ENCODE measurements at regions not wholly inside any gene's neighbourhood (a gene's known extent, or its start where the extent isn't known, plus 50 kb on each side); places are given as distances from the start of the nearest gene placed in this dataset.
"Not testable (repeated sequence)": the region's sequence is repeated elsewhere in the genome, so short reads cannot be mapped to it uniquely, and the experiment has no call there.

DNA sequence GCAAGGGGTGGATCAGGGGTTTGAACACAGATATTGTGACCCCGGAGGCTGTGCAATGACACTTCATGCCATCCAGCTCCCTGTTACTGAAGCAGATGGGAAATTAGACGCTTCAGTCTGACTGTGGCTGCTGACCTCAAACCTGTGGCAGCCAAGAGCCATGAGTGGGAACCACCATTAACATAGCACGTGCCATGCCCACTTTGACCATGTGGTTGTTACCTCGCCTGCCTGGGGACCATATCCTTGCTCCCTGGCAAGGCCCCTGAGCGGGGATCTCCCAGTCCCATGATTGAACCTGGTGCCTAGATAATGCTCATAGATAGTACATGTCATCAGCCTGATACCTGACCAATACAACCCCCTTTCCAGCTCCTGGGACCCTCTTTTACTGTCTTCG is 68.9 kb downstream of the CYP26B1 start:
- Histone ChIP-seq H3K4me1 (ENCODE audit: control insufficient read depth in 1 of 2, extremely low read depth in 1 of 2, insufficient read depth in 2 of 2, low read length in 2 of 2) (no peaks in the 10 kb centered on the region), H3K27me3 (replicated peaks in 1 of 2; ENCODE audit: control insufficient read depth in 2 of 2, extremely low read depth in 1 of 2, insufficient read depth in 2 of 2, low read length in 1 of 2) (peaks cover 0 to 15% of the 10 kb centered on the region in 2 experiments), H3K27ac (ENCODE audit: low read length) (no peak overlapping the region), H3K4me3 (ENCODE audit: control insufficient read depth in 1 of 2, extremely low read depth in 1 of 2, low read length in 1 of 2) (no peak overlapping the region), H3K36me3 (ENCODE audit: control insufficient read depth in 2 of 2, extremely low read depth in 1 of 2, insufficient read depth in 1 of 2, low read length in 1 of 2) (no peaks in the 10 kb centered on the region), H3K9me3 (no peaks in the 10 kb centered on the region)
- ATAC-seq (replicated peaks in 1 of 4) (no peak), DNase-seq (no peak)
- ChIA-PET CTCF (no interaction called here), POLR2A (no interaction called here)
- Mint-ChIP-seq H3K4me1 (no peaks in the 10 kb centered on the region), H3K27ac (no peak overlapping the region), H3K36me3 (no peaks in the 10 kb centered on the region), H3K9me3 (peaks cover 0 to 17% (median 4%) of the 10 kb centered on the region in 3 donors), H3K4me3 (no peak overlapping the region), H3K27me3 (peaks cover 0 to 6% of the 10 kb centered on the region in 2 donors)
- 75% methylated on average over 6 of the region's 6 CpGs for WGBS (ENCODE audit: insufficient coverage)

DNA sequence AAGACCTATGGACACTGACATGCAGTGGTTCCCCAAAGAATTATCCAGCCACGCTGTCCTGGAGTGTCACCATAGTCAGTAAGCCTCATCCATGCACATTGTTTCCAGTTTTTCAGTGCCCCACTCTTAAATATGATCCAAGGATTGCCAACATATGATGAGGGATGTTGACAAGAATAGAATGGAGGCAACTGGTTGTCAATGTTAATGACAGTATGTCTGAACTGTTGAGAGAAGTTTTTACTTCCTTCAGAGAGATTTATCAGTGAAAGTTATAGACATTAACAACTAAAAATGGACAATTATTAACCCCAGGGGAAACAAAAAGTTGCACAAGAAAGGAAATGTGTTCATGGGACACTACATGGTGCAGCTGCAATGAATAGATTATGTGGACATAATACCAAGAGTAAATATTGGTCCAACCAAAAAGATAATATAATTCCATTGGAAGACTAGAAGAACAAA is 69.9 kb downstream of the CYP26B1 start:
- Mint-ChIP-seq H3K27me3 (no peaks in the 10 kb centered on the region), H3K27ac (no peak overlapping the region), H3K4me3 (no peak overlapping the region), H3K9me3 (peaks cover 0 to 25% (median 13%) of the 10 kb centered on the region in 3 donors), H3K4me1 (no peaks in the 10 kb centered on the region), H3K36me3 (no peaks in the 10 kb centered on the region)
- H3K36me3 ChIP-seq (ENCODE audit: control insufficient read depth in 2 of 2, extremely low read depth in 1 of 2, insufficient read depth in 1 of 2, low read length in 1 of 2) = no peaks in the 10 kb centered on the region
- ATAC-seq (replicated peaks in 1 of 4) (no peak), DNase-seq (no peak)
- no CpG with 5 or more reads among the region's 1 CpG for WGBS (ENCODE audit: insufficient coverage)
- CTCF ChIA-PET = no interaction called here
- H3K27ac ChIP-seq (ENCODE audit: low read length) = no peak overlapping the region
- H3K4me3 ChIP-seq (ENCODE audit: control insufficient read depth in 1 of 2, extremely low read depth in 1 of 2, low read length in 1 of 2) = no peak overlapping the region
- H3K4me1 ChIP-seq (ENCODE audit: control insufficient read depth in 1 of 2, extremely low read depth in 1 of 2, insufficient read depth in 2 of 2, low read length in 2 of 2) = no peaks in the 10 kb centered on the region
- no peaks in the 10 kb centered on the region for H3K9me3 ChIP-seq
- peaks cover 0 to 12% of the 10 kb centered on the region in 2 experiments for H3K27me3 ChIP-seq (replicated peaks in 1 of 2; ENCODE audit: control insufficient read depth in 2 of 2, extremely low read depth in 1 of 2, insufficient read depth in 2 of 2, low read length in 1 of 2)
- POLR2A ChIA-PET = no interaction called here

DNA sequence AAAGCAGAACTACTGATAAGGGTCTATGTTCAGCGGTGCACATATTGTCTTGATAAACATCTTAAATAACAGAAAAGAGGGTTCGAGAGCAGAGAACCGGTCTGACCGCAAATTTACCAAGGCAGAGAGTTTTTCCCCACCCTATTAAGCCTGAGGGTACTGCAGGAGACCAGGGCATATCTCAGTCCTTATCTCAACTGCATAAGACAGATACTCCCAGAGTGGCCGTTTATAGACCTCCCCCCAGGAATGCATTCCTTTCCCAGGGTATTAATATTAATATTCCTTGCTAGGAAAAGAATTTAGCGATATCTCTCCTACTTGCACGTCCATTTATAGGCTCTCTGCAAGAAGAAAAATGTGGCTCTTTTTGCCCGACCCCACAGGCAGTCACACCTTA is 74.3 kb downstream of the CYP26B1 start:
- POLR2A ChIA-PET; CTCF ChIA-PET; H3K27ac Mint-ChIP-seq; H3K4me3 ChIP-seq (ENCODE audit: control insufficient read depth in 1 of 2, extremely low read depth in 1 of 2, low read length in 1 of 2); H3K27me3 Mint-ChIP-seq; H3K27ac ChIP-seq (ENCODE audit: low read length); H3K4me3 Mint-ChIP-seq; DNase-seq; ATAC-seq (replicated peaks in 1 of 4); H3K36me3 ChIP-seq (ENCODE audit: control insufficient read depth in 2 of 2, extremely low read depth in 1 of 2, insufficient read depth in 1 of 2, low read length in 1 of 2); H3K27me3 ChIP-seq (replicated peaks in 1 of 2; ENCODE audit: control insufficient read depth in 2 of 2, extremely low read depth in 1 of 2, insufficient read depth in 2 of 2, low read length in 1 of 2); H3K9me3 ChIP-seq; H3K4me1 ChIP-seq (ENCODE audit: control insufficient read depth in 1 of 2, extremely low read depth in 1 of 2, insufficient read depth in 2 of 2, low read length in 2 of 2); H3K36me3 Mint-ChIP-seq; H3K4me1 Mint-ChIP-seq: not testable (repeated sequence)
- WGBS (ENCODE audit: insufficient coverage) = 93% methylated on average over 2 of the region's 8 CpGs
- peaks cover 0 to 33% (median 15%) of the 10 kb centered on the region in 3 donors for H3K9me3 Mint-ChIP-seq

DNA sequence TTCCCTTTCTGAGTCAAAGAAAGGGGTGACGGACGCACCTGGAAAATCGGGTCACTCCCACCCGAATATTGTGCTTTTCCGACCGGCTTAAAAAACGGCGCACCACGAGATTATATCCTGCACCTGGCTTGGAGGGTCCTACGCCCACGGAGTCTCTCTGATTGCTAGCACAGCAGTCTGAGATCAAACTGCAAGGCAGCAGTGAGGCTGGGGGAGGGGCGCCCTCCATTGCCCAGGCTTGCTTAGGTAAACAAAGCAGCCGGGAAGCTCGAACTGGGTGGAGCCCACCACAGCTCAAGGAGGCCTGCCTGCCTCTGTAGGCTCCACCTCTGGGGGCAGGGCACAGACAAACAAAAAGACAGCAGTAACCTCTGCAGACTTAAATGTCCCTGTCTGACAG is 83.5 kb downstream of the CYP26B1 start:
- H3K27ac ChIP-seq (ENCODE audit: low read length); H3K27me3 ChIP-seq (replicated peaks in 1 of 2; ENCODE audit: control insufficient read depth in 2 of 2, extremely low read depth in 1 of 2, insufficient read depth in 2 of 2, low read length in 1 of 2); H3K9me3 ChIP-seq; H3K4me1 ChIP-seq (ENCODE audit: control insufficient read depth in 1 of 2, extremely low read depth in 1 of 2, insufficient read depth in 2 of 2, low read length in 2 of 2); H3K36me3 Mint-ChIP-seq; H3K4me3 Mint-ChIP-seq; CTCF ChIA-PET; H3K9me3 Mint-ChIP-seq; H3K4me3 ChIP-seq (ENCODE audit: control insufficient read depth in 1 of 2, extremely low read depth in 1 of 2, low read length in 1 of 2); DNase-seq; H3K27ac Mint-ChIP-seq; H3K36me3 ChIP-seq (ENCODE audit: control insufficient read depth in 2 of 2, extremely low read depth in 1 of 2, insufficient read depth in 1 of 2, low read length in 1 of 2); ATAC-seq (replicated peaks in 1 of 4); POLR2A ChIA-PET; H3K4me1 Mint-ChIP-seq: not testable (repeated sequence)
- H3K27me3 Mint-ChIP-seq = peaks cover 13 to 20% of the 10 kb centered on the region in 2 donors
- no CpG with 5 or more reads among the region's 14 CpGs for WGBS (ENCODE audit: insufficient coverage)

DNA sequence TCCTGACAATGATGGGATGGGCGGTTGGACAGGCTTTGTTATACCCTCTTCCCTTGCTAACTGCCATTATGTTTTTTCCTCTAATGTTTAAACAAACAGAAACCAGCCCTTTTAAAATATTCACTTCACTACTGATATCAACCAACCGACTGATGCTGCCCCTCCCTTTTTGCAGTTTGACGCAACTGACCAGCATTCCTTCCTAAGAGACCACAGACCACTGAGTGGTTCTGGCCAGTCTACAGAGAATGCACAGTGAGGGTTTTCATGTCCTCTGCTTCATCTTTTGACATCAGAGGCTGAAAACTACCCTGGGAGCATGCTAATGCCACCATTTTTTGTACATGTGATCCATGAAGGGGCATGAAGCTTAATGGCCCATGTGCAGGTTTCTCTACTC is 85.3 kb downstream of the CYP26B1 start:
- H3K27me3 ChIP-seq (replicated peaks in 1 of 2; ENCODE audit: control insufficient read depth in 2 of 2, extremely low read depth in 1 of 2, insufficient read depth in 2 of 2, low read length in 1 of 2) = peaks cover 0 to 2% of the 10 kb centered on the region in 2 experiments
- H3K4me3 ChIP-seq (ENCODE audit: control insufficient read depth in 1 of 2, extremely low read depth in 1 of 2, low read length in 1 of 2) = no peak overlapping the region
- H3K27ac Mint-ChIP-seq = no peak overlapping the region
- H3K9me3 ChIP-seq = no peaks in the 10 kb centered on the region
- no peak overlapping the region for H3K4me3 Mint-ChIP-seq
- ChIA-PET POLR2A (no interaction called here), CTCF (no interaction called here)
- no peaks in the 10 kb centered on the region for H3K36me3 Mint-ChIP-seq
- ATAC-seq (replicated peaks in 1 of 4) (no peak), DNase-seq (no peak)
- no peaks in the 10 kb centered on the region for H3K4me1 ChIP-seq (ENCODE audit: control insufficient read depth in 1 of 2, extremely low read depth in 1 of 2, insufficient read depth in 2 of 2, low read length in 2 of 2)
- H3K4me1 Mint-ChIP-seq = no peaks in the 10 kb centered on the region
- H3K27ac ChIP-seq (ENCODE audit: low read length) = no peak overlapping the region
- no peaks in the 10 kb centered on the region for H3K36me3 ChIP-seq (ENCODE audit: control insufficient read depth in 2 of 2, extremely low read depth in 1 of 2, insufficient read depth in 1 of 2, low read length in 1 of 2)
- 90% methylated on average over 2 of the region's 3 CpGs for WGBS (ENCODE audit: insufficient coverage)
- peaks cover 13 to 20% of the 10 kb centered on the region in 2 donors for H3K27me3 Mint-ChIP-seq
- no peaks in the 10 kb centered on the region for H3K9me3 Mint-ChIP-seq

DNA sequence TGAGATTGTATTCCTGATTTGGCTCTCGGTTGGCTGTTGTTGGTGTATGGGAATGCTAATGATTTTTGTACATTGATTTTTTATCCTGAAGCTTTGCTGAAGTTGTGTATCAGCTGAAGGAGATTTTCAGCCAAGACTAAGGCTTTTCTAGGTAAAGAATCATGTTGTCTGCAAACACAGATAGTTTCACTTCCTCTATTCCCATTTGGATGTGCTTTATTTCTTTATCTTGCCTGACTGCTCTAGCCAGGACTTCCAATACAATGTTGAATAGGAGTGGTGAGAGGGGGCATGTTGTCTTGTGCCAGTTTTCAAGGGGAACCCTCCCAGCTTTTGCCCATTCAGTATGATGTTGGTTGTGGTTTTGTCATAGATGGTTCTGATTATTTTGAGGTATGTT is 90.4 kb downstream of the CYP26B1 start:
- Mint-ChIP-seq H3K36me3 (no peaks in the 10 kb centered on the region), H3K27me3 (peaks cover 7 to 18% of the 10 kb centered on the region in 2 donors), H3K4me1 (no peaks in the 10 kb centered on the region), H3K4me3 (no peak overlapping the region), H3K27ac (no peak overlapping the region), H3K9me3 (no peaks in the 10 kb centered on the region)
- no peak overlapping the region for H3K27ac ChIP-seq (ENCODE audit: low read length)
- POLR2A ChIA-PET = no interaction called here
- H3K27me3 ChIP-seq (replicated peaks in 1 of 2; ENCODE audit: control insufficient read depth in 2 of 2, extremely low read depth in 1 of 2, insufficient read depth in 2 of 2, low read length in 1 of 2) = peaks cover 0 to 2% of the 10 kb centered on the region in 2 experiments
- no peaks in the 10 kb centered on the region for H3K4me1 ChIP-seq (ENCODE audit: control insufficient read depth in 1 of 2, extremely low read depth in 1 of 2, insufficient read depth in 2 of 2, low read length in 2 of 2)
- WGBS (ENCODE audit: insufficient coverage) = 25% methylated on average over 1 of the region's 1 CpG
- ATAC-seq (replicated peaks in 1 of 4) (no peak), DNase-seq (no peak)
- H3K4me3 ChIP-seq (ENCODE audit: control insufficient read depth in 1 of 2, extremely low read depth in 1 of 2, low read length in 1 of 2) = no peak overlapping the region
- H3K36me3 ChIP-seq (ENCODE audit: control insufficient read depth in 2 of 2, extremely low read depth in 1 of 2, insufficient read depth in 1 of 2, low read length in 1 of 2) = no peaks in the 10 kb centered on the region
- CTCF ChIA-PET = no interaction called here
- no peaks in the 10 kb centered on the region for H3K9me3 ChIP-seq

DNA sequence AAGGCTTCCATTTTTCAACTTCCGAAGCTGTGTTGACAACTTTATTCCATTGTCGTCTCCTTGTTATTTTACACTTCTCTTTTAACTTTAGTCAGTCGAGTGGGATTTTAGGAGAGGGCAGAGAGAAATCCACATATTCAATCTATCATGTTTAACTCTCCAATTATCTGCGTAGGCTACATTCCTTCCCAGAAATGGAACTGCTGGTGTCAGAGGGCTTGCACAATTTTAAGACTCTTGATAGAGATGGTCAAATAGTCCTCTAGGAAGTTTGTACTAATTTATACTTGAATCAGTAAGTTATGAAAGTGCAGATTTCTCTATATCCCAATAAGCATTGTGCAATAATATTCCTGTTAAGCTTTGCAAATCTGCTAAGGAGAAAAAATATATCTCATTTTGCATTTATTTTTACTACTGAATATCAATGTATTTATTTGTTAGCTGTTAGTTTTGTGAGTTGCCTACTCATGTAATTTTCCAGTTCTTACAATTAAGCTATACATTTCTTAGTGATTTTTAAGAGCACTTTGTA is 95.6 kb downstream of the CYP26B1 start:
- DNase-seq = no peak
- H3K27ac Mint-ChIP-seq = no peak overlapping the region
- ChIA-PET CTCF (no interaction called here), POLR2A (no interaction called here)
- no CpG with 5 or more reads among the region's 4 CpGs for WGBS (ENCODE audit: insufficient coverage)
- H3K4me1 ChIP-seq (ENCODE audit: control insufficient read depth in 1 of 2, extremely low read depth in 1 of 2, insufficient read depth in 2 of 2, low read length in 2 of 2) = no peaks in the 10 kb centered on the region
- no peaks in the 10 kb centered on the region for H3K4me1 Mint-ChIP-seq
- H3K9me3 ChIP-seq = no peaks in the 10 kb centered on the region
- H3K9me3 Mint-ChIP-seq = peaks cover 0 to 9% (median 4%) of the 10 kb centered on the region in 3 donors
- no peaks in the 10 kb centered on the region for H3K36me3 Mint-ChIP-seq
- no peak overlapping the region for H3K27ac ChIP-seq (ENCODE audit: low read length)
- H3K27me3 Mint-ChIP-seq = peaks cover 1 to 4% of the 10 kb centered on the region in 2 donors
- ATAC-seq (replicated peaks in 1 of 4) = no peak
- no peaks in the 10 kb centered on the region for H3K27me3 ChIP-seq (replicated peaks in 1 of 2; ENCODE audit: control insufficient read depth in 2 of 2, extremely low read depth in 1 of 2, insufficient read depth in 2 of 2, low read length in 1 of 2)
- no peaks in the 10 kb centered on the region for H3K36me3 ChIP-seq (ENCODE audit: control insufficient read depth in 2 of 2, extremely low read depth in 1 of 2, insufficient read depth in 1 of 2, low read length in 1 of 2)
- no peak overlapping the region for H3K4me3 ChIP-seq (ENCODE audit: control insufficient read depth in 1 of 2, extremely low read depth in 1 of 2, low read length in 1 of 2)
- no peak overlapping the region for H3K4me3 Mint-ChIP-seq

Measured in T-cell (primary cell).